ENCODE measurements at regions not wholly inside any gene's neighbourhood (a gene's known extent, or its start where the extent isn't known, plus 50 kb on each side); places are given as distances from the start of the nearest gene placed in this dataset.
A peak's percentile ranks its signal among the peaks of the same experiment; 100 is the strongest.

- no peak for DNase-seq
- Mint-ChIP-seq H3K27ac (no peak overlapping the region), H3K9me3 (no peaks in the 10 kb centered on the region), H3K36me3 (no peaks in the 10 kb centered on the region), H3K4me3 (no peak overlapping the region), H3K27me3 (ENCODE audit: low read depth in 3 of 3) (peaks cover 0 to 1% (median 0%) of the 10 kb centered on the region in 3 donors), H3K4me1 (no peaks in the 10 kb centered on the region)
Measured at GRCh38 chr18:79608999-79609461, 70.6 kb upstream of the CTDP1 start.

- no peak for DNase-seq
- Mint-ChIP-seq H3K27ac (no peak overlapping the region), H3K27me3 (ENCODE audit: low read depth in 3 of 3) (peaks cover 0 to 1% (median 0%) of the 10 kb centered on the region in 3 donors), H3K36me3 (no peaks in the 10 kb centered on the region), H3K4me3 (no peak overlapping the region), H3K4me1 (no peaks in the 10 kb centered on the region), H3K9me3 (no peaks in the 10 kb centered on the region)
Measured at GRCh38 chr18:79609841-79610281, 69.7 kb upstream of the CTDP1 start.

GRCh38 chr18:79610461-79611039, 69.1 kb upstream of the CTDP1 start:
- Mint-ChIP-seq H3K27me3 (ENCODE audit: low read depth in 3 of 3) (peaks cover 0 to 5% (median 2%) of the 10 kb centered on the region in 3 donors), H3K36me3 (no peaks in the 10 kb centered on the region), H3K4me3 (no peak overlapping the region), H3K27ac (no peak overlapping the region), H3K9me3 (no peaks in the 10 kb centered on the region), H3K4me1 (no peaks in the 10 kb centered on the region)
- no peak for DNase-seq

GRCh38 chr18:79611040-79611681, 68.4 kb upstream of the CTDP1 start:
- no peak for DNase-seq
- Mint-ChIP-seq H3K27me3 (ENCODE audit: low read depth in 3 of 3) (peaks cover 0 to 5% (median 2%) of the 10 kb centered on the region in 3 donors), H3K36me3 (no peaks in the 10 kb centered on the region), H3K4me3 (no peak overlapping the region), H3K9me3 (no peaks in the 10 kb centered on the region), H3K27ac (no peak overlapping the region), H3K4me1 (no peaks in the 10 kb centered on the region)

GRCh38 chr18:79612291-79613108, 67.1 kb upstream of the CTDP1 start:
- Mint-ChIP-seq H3K9me3 (no peaks in the 10 kb centered on the region), H3K27me3 (ENCODE audit: low read depth in 3 of 3) (peaks cover 0 to 5% (median 2%) of the 10 kb centered on the region in 3 donors), H3K4me3 (no peak overlapping the region), H3K36me3 (no peaks in the 10 kb centered on the region), H3K4me1 (no peaks in the 10 kb centered on the region), H3K27ac (no peak overlapping the region)
- no peak for DNase-seq

GRCh38 chr18:79613186-79613931, 66.2 kb upstream of the CTDP1 start:
- Mint-ChIP-seq H3K4me1 (peaks cover 0 to 2% of the 10 kb centered on the region in 2 donors), H3K9me3 (no peaks in the 10 kb centered on the region), H3K4me3 (no peak overlapping the region), H3K27ac (no peak overlapping the region), H3K27me3 (ENCODE audit: low read depth in 3 of 3) (peaks cover 0 to 5% (median 2%) of the 10 kb centered on the region in 3 donors), H3K36me3 (no peaks in the 10 kb centered on the region)
- DNase-seq: no peak

GRCh38 chr18:79614211-79614955, 65.2 kb upstream of the CTDP1 start:
- Mint-ChIP-seq H3K4me1 (peaks cover 0 to 2% of the 10 kb centered on the region in 2 donors), H3K36me3 (no peaks in the 10 kb centered on the region), H3K9me3 (no peaks in the 10 kb centered on the region), H3K4me3 (no peak overlapping the region), H3K27ac (no peak overlapping the region), H3K27me3 (ENCODE audit: low read depth in 3 of 3) (peaks cover 0 to 3% (median 2%) of the 10 kb centered on the region in 3 donors)
- no peak for DNase-seq

GRCh38 chr18:79615091-79615490, 64.5 kb upstream of the CTDP1 start:
- Mint-ChIP-seq H3K4me1 (peaks cover 0 to 2% of the 10 kb centered on the region in 2 donors), H3K9me3 (no peaks in the 10 kb centered on the region), H3K4me3 (no peak overlapping the region), H3K27me3 (ENCODE audit: low read depth in 3 of 3) (peaks cover 0 to 3% (median 2%) of the 10 kb centered on the region in 3 donors), H3K27ac (no peak overlapping the region), H3K36me3 (no peaks in the 10 kb centered on the region)
- no peak for DNase-seq

GRCh38 chr18:79615586-79615985, 64.0 kb upstream of the CTDP1 start:
- Mint-ChIP-seq H3K9me3 (no peaks in the 10 kb centered on the region), H3K4me1 (peaks cover 0 to 2% of the 10 kb centered on the region in 2 donors), H3K27ac (no peak overlapping the region), H3K27me3 (ENCODE audit: low read depth in 3 of 3) (peaks cover 0 to 3% (median 2%) of the 10 kb centered on the region in 3 donors), H3K4me3 (no peak overlapping the region), H3K36me3 (no peaks in the 10 kb centered on the region)
- no peak for DNase-seq

GRCh38 chr18:79616651-79617510, 62.7 kb upstream of the CTDP1 start:
- H3K27me3 Mint-ChIP-seq (ENCODE audit: low read depth in 3 of 3): peaks cover 0 to 3% (median 2%) of the 10 kb centered on the region in 3 donors
- DNase-seq: no peak
- no peaks in the 10 kb centered on the region for H3K36me3 Mint-ChIP-seq
- no peak overlapping the region for H3K4me3 Mint-ChIP-seq
- H3K4me1 Mint-ChIP-seq: peaks cover 0 to 2% of the 10 kb centered on the region in 2 donors
- H3K27ac Mint-ChIP-seq: no peak overlapping the region
- H3K9me3 Mint-ChIP-seq: no peaks in the 10 kb centered on the region

- DNase-seq: no peak
- no peaks in the 10 kb centered on the region for H3K9me3 Mint-ChIP-seq
- peak overlapping the region in 1 of 5 donors; percentile 33 for H3K4me3 Mint-ChIP-seq
- H3K36me3 Mint-ChIP-seq: no peaks in the 10 kb centered on the region
- H3K27me3 Mint-ChIP-seq (ENCODE audit: low read depth in 3 of 3): peaks cover 0 to 3% (median 2%) of the 10 kb centered on the region in 3 donors
- H3K27ac Mint-ChIP-seq: no peak overlapping the region
- peaks cover 0 to 2% of the 10 kb centered on the region in 2 donors for H3K4me1 Mint-ChIP-seq
Measured at GRCh38 chr18:79617511-79618500, 61.8 kb upstream of the CTDP1 start.

Data from immature natural killer cell (primary cell).